ENCODE measurements at regions not wholly inside any gene's neighbourhood (a gene's known extent, or its start where the extent isn't known, plus 50 kb on each side); places are given as distances from the start of the nearest gene placed in this dataset.

DNA sequence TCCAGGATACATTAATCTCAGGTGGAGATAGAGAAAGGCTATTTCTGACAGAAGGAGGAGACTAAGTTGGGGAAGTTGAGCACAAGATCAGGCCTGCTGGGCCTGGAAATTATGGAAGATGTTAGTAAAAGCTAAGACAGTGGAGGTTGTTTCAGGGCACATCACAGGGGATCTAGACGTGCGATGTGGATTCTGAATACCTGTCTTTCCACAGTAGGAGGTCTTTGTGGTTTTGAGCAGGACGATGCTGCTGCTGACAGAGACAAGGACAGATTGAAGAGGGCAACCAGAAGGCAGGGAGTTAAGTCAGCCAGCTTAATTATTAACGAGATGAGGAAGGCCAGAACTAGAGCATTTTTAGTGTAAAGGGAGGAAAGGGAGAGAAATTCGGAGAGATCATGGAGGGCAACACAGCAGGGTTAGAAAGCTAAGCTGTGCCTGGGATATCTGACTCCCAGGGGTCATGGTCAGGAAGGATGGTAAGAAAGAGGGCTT lies 384.9 kb downstream of the MAFB start:
- Histone ChIP-seq H3K27ac (ENCODE audit: low read depth, low read length) (no peak overlapping the region), H4K20me1 (ENCODE audit: low read depth, low read length) (no peaks in the 10 kb centered on the region), H3K4me3 (ENCODE audit: insufficient read depth, low read length, poor library complexity, severe bottlenecking) (no peak overlapping the region), H3K79me2 (ENCODE audit: insufficient read depth, low read length) (no peaks in the 10 kb centered on the region), H3F3A (ENCODE audit: insufficient read depth) (no peaks in the 10 kb centered on the region), H3K27me3 (ENCODE audit: low read length) (no peaks in the 10 kb centered on the region), H3K36me3 (ENCODE audit: low read length) (no peaks in the 10 kb centered on the region), H3K9me2 (replicated peaks; ENCODE audit: insufficient read depth, low read length) (no peaks in the 10 kb centered on the region), H3K9ac (ENCODE audit: low read length) (no peak overlapping the region), H3K9me3 (ENCODE audit: insufficient read depth, low read length) (no peaks in the 10 kb centered on the region), H3K4me2 (ENCODE audit: low read depth, low read length, poor library complexity, severe bottlenecking) (no peak overlapping the region), H2AFZ (ENCODE audit: low read depth, low read length, severe bottlenecking) (no peak overlapping the region)
- TF ChIP-seq CTCF (IDR thresholded peaks at IDR 0.05; ENCODE audit: insufficient read depth, low read length, poor library complexity, severe bottlenecking) (no peak), EZH2phosphoT487 (conservative IDR thresholded peaks at IDR 0.05; ENCODE audit: low read length) (no peak)

GRCh38 chr20:40294747-40295146 lies 394.3 kb downstream of the MAFB start:
- H3K4me3 ChIP-seq (ENCODE audit: insufficient read depth, low read length, poor library complexity, severe bottlenecking), result no peak overlapping the region
- no peaks in the 10 kb centered on the region for H3F3A ChIP-seq (ENCODE audit: insufficient read depth)
- H3K9me3 ChIP-seq (ENCODE audit: insufficient read depth, low read length), result no peaks in the 10 kb centered on the region
- no peak overlapping the region for H3K4me2 ChIP-seq (ENCODE audit: low read depth, low read length, poor library complexity, severe bottlenecking)
- H4K20me1 ChIP-seq (ENCODE audit: low read depth, low read length), result no peaks in the 10 kb centered on the region
- TF ChIP-seq EZH2phosphoT487 (conservative IDR thresholded peaks at IDR 0.05; ENCODE audit: low read length) (no peak), CTCF (IDR thresholded peaks at IDR 0.05; ENCODE audit: insufficient read depth, low read length, poor library complexity, severe bottlenecking) (no peak)
- no peak overlapping the region for H3K27ac ChIP-seq (ENCODE audit: low read depth, low read length)
- no peak overlapping the region for H3K9ac ChIP-seq (ENCODE audit: low read length)
- no peaks in the 10 kb centered on the region for H3K79me2 ChIP-seq (ENCODE audit: insufficient read depth, low read length)
- no peaks in the 10 kb centered on the region for H3K9me2 ChIP-seq (replicated peaks; ENCODE audit: insufficient read depth, low read length)
- H3K27me3 ChIP-seq (ENCODE audit: low read length), result no peaks in the 10 kb centered on the region
- H3K36me3 ChIP-seq (ENCODE audit: low read length), result no peaks in the 10 kb centered on the region
- H2AFZ ChIP-seq (ENCODE audit: low read depth, low read length, severe bottlenecking), result no peak overlapping the region

DNA sequence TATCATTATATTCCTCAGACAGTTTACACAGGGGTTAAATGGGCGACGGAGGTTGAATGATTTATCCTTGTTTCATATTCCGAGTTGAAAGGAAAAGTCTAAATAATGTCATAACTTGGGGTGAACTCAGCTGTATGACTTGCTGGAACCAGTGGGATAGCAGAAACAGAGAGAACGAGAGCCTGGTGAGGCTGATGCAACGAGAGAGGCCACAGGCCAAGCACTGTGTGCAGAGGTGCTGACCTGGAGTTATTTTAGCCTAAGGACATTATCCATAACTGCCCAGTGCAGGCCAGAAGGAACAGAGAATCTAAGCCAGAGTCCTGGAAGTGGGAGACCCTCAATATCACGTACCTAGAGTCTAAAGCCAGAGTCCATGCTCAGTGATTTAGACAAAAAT lies 394.9 kb downstream of the MAFB start:
- Histone ChIP-seq H3K9ac (ENCODE audit: low read length) (no peak overlapping the region), H3K4me2 (ENCODE audit: low read depth, low read length, poor library complexity, severe bottlenecking) (no peak overlapping the region), H3K27me3 (ENCODE audit: low read length) (no peaks in the 10 kb centered on the region), H2AFZ (ENCODE audit: low read depth, low read length, severe bottlenecking) (no peak overlapping the region), H3K4me3 (ENCODE audit: insufficient read depth, low read length, poor library complexity, severe bottlenecking) (no peak overlapping the region), H3K9me2 (replicated peaks; ENCODE audit: insufficient read depth, low read length) (no peaks in the 10 kb centered on the region), H3K79me2 (ENCODE audit: insufficient read depth, low read length) (no peaks in the 10 kb centered on the region), H3K36me3 (ENCODE audit: low read length) (no peaks in the 10 kb centered on the region), H4K20me1 (ENCODE audit: low read depth, low read length) (no peaks in the 10 kb centered on the region), H3K9me3 (ENCODE audit: insufficient read depth, low read length) (no peaks in the 10 kb centered on the region), H3F3A (ENCODE audit: insufficient read depth) (no peaks in the 10 kb centered on the region), H3K27ac (ENCODE audit: low read depth, low read length) (no peak overlapping the region)
- TF ChIP-seq CTCF (IDR thresholded peaks at IDR 0.05; ENCODE audit: insufficient read depth, low read length, poor library complexity, severe bottlenecking) (no peak), EZH2phosphoT487 (conservative IDR thresholded peaks at IDR 0.05; ENCODE audit: low read length) (no peak)

Measured in SU-DHL-6 (cell line).